ENCODE measurements at regions not wholly inside any gene's neighbourhood (a gene's known extent, or its start where the extent isn't known, plus 50 kb on each side); places are given as distances from the start of the nearest gene placed in this dataset.
A peak's percentile ranks its signal among the peaks of the same experiment; 100 is the strongest.

GRCh38 chr12:92210071-92210470, 64.4 kb upstream of the BTG1 start:
- TF ChIP-seq CTCF (IDR thresholded peaks at IDR 0.05), result no peak
- Histone ChIP-seq H3K4me1 (ENCODE audit: control insufficient read depth in 1 of 2, low read depth in 2 of 2) (peaks cover 4 to 8% of the 10 kb centered on the region in 2 donors), H3K9me3 (no peaks in the 10 kb centered on the region), H3K36me3 (no peaks in the 10 kb centered on the region), H3K27ac (no peak overlapping the region), H3K27me3 (replicated peaks; ENCODE audit: insufficient read depth) (no peaks in the 10 kb centered on the region), H3K4me3 (no peak overlapping the region)
- ATAC-seq (ENCODE audit: insufficient number of reproducible peaks, low FRiP score, low read depth), result no peak
- DNase-seq (ENCODE audit: low spot score), result no peak

DNA sequence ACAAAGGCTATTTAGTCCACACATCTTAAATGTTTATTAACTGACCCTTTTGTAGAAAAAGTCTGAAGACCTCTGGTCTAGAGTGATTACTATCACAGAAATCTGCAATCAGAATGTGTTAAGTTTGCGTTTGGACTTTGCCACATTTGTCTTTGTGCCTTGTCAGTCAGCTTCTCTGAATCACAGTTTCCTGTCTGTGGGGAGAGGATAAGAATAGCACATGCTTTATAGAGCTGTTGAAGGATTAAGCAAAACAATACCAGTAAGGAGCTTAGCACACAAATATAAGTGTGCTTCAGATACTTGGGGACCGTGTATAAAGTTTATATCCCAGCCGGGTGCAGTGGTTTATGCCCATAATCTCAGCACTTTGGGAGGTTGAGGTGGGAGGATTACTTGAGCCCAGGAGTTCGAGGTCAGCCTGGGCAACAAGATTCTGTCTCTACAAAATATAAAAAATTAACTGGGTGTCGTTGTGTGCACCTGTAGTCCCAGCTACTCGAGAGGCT, 63.0 kb upstream of the BTG1 start:
- ATAC-seq (ENCODE audit: insufficient number of reproducible peaks, low FRiP score, low read depth) (peak; percentile 65), DNase-seq (ENCODE audit: low spot score) (no peak)
- H3K9me3 ChIP-seq, result no peaks in the 10 kb centered on the region
- H3K4me3 ChIP-seq, result peak overlapping the region; percentile 42
- H3K27me3 ChIP-seq (replicated peaks; ENCODE audit: insufficient read depth), result no peaks in the 10 kb centered on the region
- no peak for TF ChIP-seq CTCF (IDR thresholded peaks at IDR 0.05)
- peak overlapping the region in 1 of 2 donors; percentile 65 for H3K27ac ChIP-seq
- H3K36me3 ChIP-seq, result no peaks in the 10 kb centered on the region
- peaks cover 4 to 8% of the 10 kb centered on the region in 2 donors for H3K4me1 ChIP-seq (ENCODE audit: control insufficient read depth in 1 of 2, low read depth in 2 of 2)

- no peak for ATAC-seq (ENCODE audit: insufficient number of reproducible peaks, low FRiP score, low read depth)
These were observed 61.0 kb upstream of the BTG1 start for GRCh38 chr12:92206596-92206995.

GRCh38 chr12:92206011-92206410, 60.4 kb upstream of the BTG1 start:
- DNase-seq (ENCODE audit: low spot score) (no peak), ATAC-seq (ENCODE audit: insufficient number of reproducible peaks, low FRiP score, low read depth) (no peak)
- no peak for TF ChIP-seq CTCF (IDR thresholded peaks at IDR 0.05)
- Histone ChIP-seq H3K4me3 (no peak overlapping the region), H3K9me3 (no peaks in the 10 kb centered on the region), H3K27me3 (replicated peaks; ENCODE audit: insufficient read depth) (no peaks in the 10 kb centered on the region), H3K4me1 (ENCODE audit: control insufficient read depth in 1 of 2, low read depth in 2 of 2) (peaks cover 4 to 8% of the 10 kb centered on the region in 2 donors), H3K27ac (no peak overlapping the region), H3K36me3 (no peaks in the 10 kb centered on the region)

More at GRCh38 chr12:92206596-92206995, 61.0 kb upstream of the BTG1 start:
- Histone ChIP-seq H3K36me3 (no peaks in the 10 kb centered on the region), H3K27me3 (replicated peaks; ENCODE audit: insufficient read depth) (no peaks in the 10 kb centered on the region), H3K9me3 (no peaks in the 10 kb centered on the region), H3K4me1 (ENCODE audit: control insufficient read depth in 1 of 2, low read depth in 2 of 2) (peaks cover 4 to 8% of the 10 kb centered on the region in 2 donors), H3K4me3 (no peak overlapping the region), H3K27ac (no peak overlapping the region)
- DNase-seq (ENCODE audit: low spot score), result no peak
- no peak for TF ChIP-seq CTCF (IDR thresholded peaks at IDR 0.05)

- no peak for TF ChIP-seq CTCF (IDR thresholded peaks at IDR 0.05)
- H3K27ac ChIP-seq, result no peak overlapping the region
- H3K9me3 ChIP-seq, result peaks cover 4% of the 10 kb centered on the region
- ATAC-seq (ENCODE audit: insufficient number of reproducible peaks, low FRiP score, low read depth) (no peak), DNase-seq (ENCODE audit: low spot score) (no peak)
- no peaks in the 10 kb centered on the region for H3K27me3 ChIP-seq (replicated peaks; ENCODE audit: insufficient read depth)
- no peaks in the 10 kb centered on the region for H3K36me3 ChIP-seq
- H3K4me3 ChIP-seq, result no peak overlapping the region
- H3K4me1 ChIP-seq (ENCODE audit: control insufficient read depth in 1 of 2, low read depth in 2 of 2), result peaks cover 0 to 4% of the 10 kb centered on the region in 2 donors
These were observed 54.4 kb upstream of the BTG1 start for GRCh38 chr12:92199819-92200576.
